BLaER1 treated with 17β-estradiol and CSF1 and Interleukin-3, amounts not matched to agents 10 nM and 100 nM (cell line): ENCODE measurements at regions not wholly inside any gene's neighbourhood (a gene's known extent, or its start where the extent isn't known, plus 50 kb on each side); places are given as distances from the start of the nearest gene placed in this dataset.

Source experiments
- H3K27ac ChIP-seq, 11 experiments: shearing (Covaris generic); formaldehyde crosslinking; 2 replicates each; pipeline ENCODE4 v1.8.1; 2022
- H3K27me3 ChIP-seq, 11 experiments: shearing (Covaris generic); formaldehyde crosslinking; 2 replicates each; pipeline ENCODE4 v1.8.1; 2022
- H3K36me3 ChIP-seq, 11 experiments: shearing (Covaris generic); formaldehyde crosslinking; 2 replicates each; pipeline ENCODE4 v1.8.1; 2022
- H3K4me1 ChIP-seq, 10 experiments: shearing (Covaris generic); formaldehyde crosslinking; 2 replicates each; pipeline ENCODE4 v1.8.1; 2022
- H3K4me2 ChIP-seq, 11 experiments: shearing (Covaris generic); formaldehyde crosslinking; 2 replicates each; pipeline ENCODE4 v1.8.1; 2022
- H3K4me3 ChIP-seq, 10 experiments: shearing (Covaris generic); formaldehyde crosslinking; 2 replicates each; pipeline ENCODE4 v1.8.1; 2022
- H3K9ac ChIP-seq, 11 experiments: shearing (Covaris generic); formaldehyde crosslinking; 2 replicates each; pipeline ENCODE4 v1.8.1; 2022
- H3K9me3 ChIP-seq, 11 experiments: shearing (Covaris generic); formaldehyde crosslinking; replicated peaks in 1 of 11; 2 replicates each; pipeline ENCODE4 v1.8.1; 2022
- H4K20me1 ChIP-seq, 11 experiments: shearing (Covaris generic); formaldehyde crosslinking; 2 replicates each; pipeline ENCODE4 v1.8.1; 2022
- Cebpa-rat ChIP-seq, 11 experiments: shearing (Covaris generic); IDR thresholded peaks; 2 replicates each; pipeline ENCODE4 v1.8.1; 2022

DNA sequence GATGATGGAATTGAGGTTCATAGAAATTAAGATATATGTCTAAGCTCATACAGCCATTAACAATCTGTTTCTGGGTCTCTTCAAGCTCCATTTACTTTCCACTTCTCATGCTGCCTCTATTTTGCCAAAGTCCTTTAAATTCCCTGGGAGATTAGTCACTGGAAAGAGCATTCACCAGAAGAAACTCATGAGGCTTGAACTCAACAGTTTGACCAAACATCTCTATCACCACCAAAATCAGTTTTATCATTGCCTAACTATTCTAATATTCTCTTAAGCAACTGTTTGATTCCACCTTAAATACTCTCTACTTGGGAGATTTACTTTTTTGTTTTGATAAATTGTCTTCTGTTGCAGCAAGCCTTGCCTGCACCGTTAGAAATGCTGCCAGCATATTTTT, 881.3 kb downstream of the KCNA4 start:
- no peak overlapping the region for H3K27ac ChIP-seq
- no peaks in the 10 kb centered on the region for H4K20me1 ChIP-seq
- no peaks in the 10 kb centered on the region for H3K9me3 ChIP-seq
- no peak overlapping the region for H3K4me2 ChIP-seq
- peaks cover 0 to 11% (median under 1%) of the 10 kb centered on the region in 10 experiments; a peak in 6 of 20 replicates for H3K4me1 ChIP-seq
- TF ChIP-seq Cebpa-rat (IDR thresholded peaks at IDR 0.05), result no peak
- no peak overlapping the region for H3K4me3 ChIP-seq
- H3K9ac ChIP-seq, result no peak overlapping the region
- H3K27me3 ChIP-seq, result no peaks in the 10 kb centered on the region
- no peaks in the 10 kb centered on the region for H3K36me3 ChIP-seq

DNA sequence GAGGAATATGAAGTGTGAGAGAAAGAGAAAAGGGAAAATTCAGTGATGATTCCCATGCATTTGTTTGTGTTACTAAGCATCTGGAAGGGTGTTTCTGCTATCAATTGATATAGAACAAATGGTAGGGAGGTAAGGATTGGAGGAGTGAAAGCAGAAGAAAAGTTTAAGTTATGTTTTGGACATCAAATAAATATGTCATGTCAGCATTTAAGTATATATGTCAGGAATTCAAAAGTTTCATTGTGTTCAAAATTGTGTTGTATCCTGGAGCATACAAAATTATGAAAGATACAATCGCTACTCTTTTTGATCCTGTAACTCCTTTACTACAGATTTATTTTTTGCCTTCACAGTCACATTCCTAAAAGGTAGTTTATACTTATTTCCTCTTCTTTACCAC, 885.8 kb downstream of the KCNA4 start:
- H3K9me3 ChIP-seq, result no peaks in the 10 kb centered on the region
- no peaks in the 10 kb centered on the region for H3K36me3 ChIP-seq
- no peak overlapping the region for H3K27ac ChIP-seq
- H3K9ac ChIP-seq, result no peak overlapping the region
- no peaks in the 10 kb centered on the region for H3K27me3 ChIP-seq
- TF ChIP-seq Cebpa-rat (IDR thresholded peaks at IDR 0.05), result no peak
- H3K4me2 ChIP-seq, result peak overlapping the region in 4 of 11 experiments; percentile 25 to 75 (median 52); a peak in 6 of 22 replicates
- H4K20me1 ChIP-seq, result no peaks in the 10 kb centered on the region
- H3K4me3 ChIP-seq, result no peak overlapping the region
- peaks cover 0 to 29% (median 12%) of the 10 kb centered on the region in 10 experiments; a peak in 12 of 20 replicates for H3K4me1 ChIP-seq

DNA sequence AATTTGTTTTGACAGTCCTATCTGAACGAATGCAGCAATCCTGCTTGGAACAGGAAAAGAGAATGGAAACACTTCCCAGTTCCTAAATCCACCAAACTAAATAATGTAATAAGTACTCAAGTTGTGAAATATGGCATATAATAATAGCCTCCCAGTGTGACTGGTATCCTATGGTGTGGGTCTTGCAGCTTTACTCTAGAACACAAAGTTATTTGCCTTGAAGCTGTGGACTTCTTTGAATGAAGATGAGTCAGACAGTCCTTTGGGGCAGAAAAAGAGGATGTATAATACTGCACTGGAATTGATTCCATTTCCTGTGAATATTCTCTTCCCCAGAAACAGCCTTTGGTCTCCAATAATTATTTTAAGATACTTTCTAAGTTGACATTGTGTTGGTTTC, 887.0 kb downstream of the KCNA4 start:
- H3K27me3 ChIP-seq, result no peaks in the 10 kb centered on the region
- H3K27ac ChIP-seq, result peak overlapping the region in 6 of 11 experiments; percentile 18 to 52 (median 36); a peak in 8 of 22 replicates
- no peak overlapping the region for H3K9ac ChIP-seq
- peaks cover 0 to 29% (median 12%) of the 10 kb centered on the region in 10 experiments; a peak in 12 of 20 replicates for H3K4me1 ChIP-seq
- H3K36me3 ChIP-seq, result no peaks in the 10 kb centered on the region
- H4K20me1 ChIP-seq, result no peaks in the 10 kb centered on the region
- no peak for TF ChIP-seq Cebpa-rat (IDR thresholded peaks at IDR 0.05)
- no peaks in the 10 kb centered on the region for H3K9me3 ChIP-seq
- H3K4me2 ChIP-seq, result peak overlapping the region in 7 of 11 experiments; percentile 12 to 75 (median 52); a peak in 12 of 22 replicates
- H3K4me3 ChIP-seq, result no peak overlapping the region

- Histone ChIP-seq H3K9me3 (no peaks in the 10 kb centered on the region), H3K4me3 (no peak overlapping the region), H3K4me2 (no peak overlapping the region), H3K4me1 (peaks cover 0 to 29% (median 12%) of the 10 kb centered on the region in 10 experiments; a peak in 12 of 20 replicates), H3K36me3 (no peaks in the 10 kb centered on the region), H4K20me1 (no peaks in the 10 kb centered on the region), H3K27me3 (no peaks in the 10 kb centered on the region), H3K9ac (no peak overlapping the region), H3K27ac (no peak overlapping the region)
- TF ChIP-seq Cebpa-rat (IDR thresholded peaks at IDR 0.05), result no peak
Observed at GRCh38 chr11:29127461-29127860, 889.4 kb downstream of the KCNA4 start.

GRCh38 chr11:29125606-29126005, 891.2 kb downstream of the KCNA4 start:
- no peak overlapping the region for H3K27ac ChIP-seq
- H3K4me3 ChIP-seq, result no peak overlapping the region
- no peaks in the 10 kb centered on the region for H3K9me3 ChIP-seq
- no peaks in the 10 kb centered on the region for H3K36me3 ChIP-seq
- TF ChIP-seq Cebpa-rat (IDR thresholded peaks at IDR 0.05), result no peak
- H3K9ac ChIP-seq, result no peak overlapping the region
- no peaks in the 10 kb centered on the region for H3K27me3 ChIP-seq
- peaks cover 0 to 19% (median 12%) of the 10 kb centered on the region in 10 experiments; a peak in 12 of 20 replicates for H3K4me1 ChIP-seq
- no peaks in the 10 kb centered on the region for H4K20me1 ChIP-seq
- H3K4me2 ChIP-seq, result no peak overlapping the region

DNA sequence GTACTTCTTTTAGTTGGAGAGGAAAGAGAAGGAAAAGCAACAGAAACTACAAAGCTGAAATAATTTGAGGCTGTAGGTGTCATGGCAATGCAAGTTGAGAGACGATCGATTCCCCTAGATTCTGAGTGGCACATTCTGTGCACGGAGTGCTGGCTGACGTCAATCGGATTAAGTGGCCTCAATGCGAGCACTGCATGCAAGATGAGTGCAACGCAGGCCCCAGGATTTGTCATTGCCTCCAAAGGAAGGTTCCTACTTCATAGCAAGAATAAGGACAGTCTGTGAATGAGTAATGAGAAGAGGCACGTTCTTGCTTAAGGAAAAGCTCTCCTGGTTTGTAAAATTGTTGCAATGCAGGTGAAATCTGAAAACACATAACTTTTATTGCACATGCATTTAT, 892.4 kb downstream of the KCNA4 start:
- Histone ChIP-seq H3K36me3 (no peaks in the 10 kb centered on the region), H3K4me2 (no peak overlapping the region), H3K27ac (no peak overlapping the region), H3K27me3 (no peaks in the 10 kb centered on the region), H3K9me3 (no peaks in the 10 kb centered on the region), H3K4me1 (peaks cover 0 to 9% (median 4%) of the 10 kb centered on the region in 10 experiments; a peak in 12 of 20 replicates), H4K20me1 (no peaks in the 10 kb centered on the region), H3K4me3 (no peak overlapping the region), H3K9ac (no peak overlapping the region)
- TF ChIP-seq Cebpa-rat (IDR thresholded peaks at IDR 0.05), result no peak

GRCh38 chr11:29119707-29120618, 896.9 kb downstream of the KCNA4 start:
- Histone ChIP-seq H3K9ac (no peak overlapping the region), H4K20me1 (no peaks in the 10 kb centered on the region), H3K27ac (no peak overlapping the region), H3K9me3 (no peaks in the 10 kb centered on the region), H3K4me2 (0 out of 22 replicates have a peak overlapping the region, but pooled peaks of 1 of the 11 experiments have one; percentile 9), H3K4me1 (0 out of 20 replicates have a peak, but pooled peaks cover 0 to 4% (median 0%) of the 10 kb centered on the region in 10 experiments), H3K4me3 (no peak overlapping the region), H3K36me3 (no peaks in the 10 kb centered on the region), H3K27me3 (no peaks in the 10 kb centered on the region)
- no peak for TF ChIP-seq Cebpa-rat (IDR thresholded peaks at IDR 0.05)

- H3K4me2 ChIP-seq, result no peak overlapping the region
Observed at GRCh38 chr11:29119116-29119515, 897.7 kb downstream of the KCNA4 start.

DNA sequence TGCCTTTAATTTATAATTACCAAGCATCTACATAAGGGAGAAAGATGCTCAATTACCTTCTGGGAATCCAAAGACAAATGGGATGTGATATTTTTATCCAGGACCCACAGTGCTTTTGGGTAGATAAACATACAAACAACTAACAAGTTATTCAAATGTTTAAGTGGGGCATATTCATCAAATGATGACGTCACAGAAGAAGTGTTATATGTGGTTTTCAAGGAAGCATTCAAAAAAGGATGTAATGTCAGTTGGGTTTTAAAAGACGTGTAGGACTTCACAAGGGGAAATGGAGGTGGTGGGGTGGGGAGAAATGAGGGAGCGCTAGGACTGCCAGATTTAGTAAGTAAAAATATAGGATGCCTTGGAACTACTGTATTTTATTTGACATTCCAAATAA, 915.9 kb downstream of the KCNA4 start:
- H3K4me1 ChIP-seq, result no peaks in the 10 kb centered on the region
- H3K36me3 ChIP-seq, result no peaks in the 10 kb centered on the region
- no peaks in the 10 kb centered on the region for H3K27me3 ChIP-seq
- H4K20me1 ChIP-seq, result no peaks in the 10 kb centered on the region
- H3K4me3 ChIP-seq, result no peak overlapping the region
- peaks cover 9 to 16% (median 10%) of the 10 kb centered on the region in 11 experiments for H3K9me3 ChIP-seq
- no peak overlapping the region for H3K27ac ChIP-seq
- no peak overlapping the region for H3K4me2 ChIP-seq
- no peak for TF ChIP-seq Cebpa-rat (IDR thresholded peaks at IDR 0.05)
- no peak overlapping the region for H3K9ac ChIP-seq

More at GRCh38 chr11:29119116-29119515, 897.7 kb downstream of the KCNA4 start:
- Histone ChIP-seq H3K9ac (no peak overlapping the region), H3K27me3 (no peaks in the 10 kb centered on the region), H3K27ac (no peak overlapping the region), H3K4me3 (no peak overlapping the region), H4K20me1 (no peaks in the 10 kb centered on the region), H3K36me3 (no peaks in the 10 kb centered on the region), H3K9me3 (no peaks in the 10 kb centered on the region), H3K4me1 (0 out of 20 replicates have a peak, but pooled peaks cover 0 to 4% (median 0%) of the 10 kb centered on the region in 10 experiments)
- no peak for TF ChIP-seq Cebpa-rat (IDR thresholded peaks at IDR 0.05)
